Stimulated activated CD8-positive, alpha-beta memory T cell treated with anti-CD3 and anti-CD28 coated beads, Interleukin-15, amount 100 ng/mL, for 4 hours (primary cell): ENCODE measurements at regions not wholly inside any gene's neighbourhood (a gene's known extent, or its start where the extent isn't known, plus 50 kb on each side); places are given as distances from the start of the nearest gene placed in this dataset.

Experiments used
- DNase-seq, 2 donors: peaks; one replicate each; pipeline ENCODE4 v3.0.0-alpha.2; 2020; ENCODE audit warnings: low read depth in 2 of 2

- DNase-seq: no peak
Observed at GRCh38 chr6:105767541-105767940, 318.6 kb upstream of the PRDM1 start.

DNA sequence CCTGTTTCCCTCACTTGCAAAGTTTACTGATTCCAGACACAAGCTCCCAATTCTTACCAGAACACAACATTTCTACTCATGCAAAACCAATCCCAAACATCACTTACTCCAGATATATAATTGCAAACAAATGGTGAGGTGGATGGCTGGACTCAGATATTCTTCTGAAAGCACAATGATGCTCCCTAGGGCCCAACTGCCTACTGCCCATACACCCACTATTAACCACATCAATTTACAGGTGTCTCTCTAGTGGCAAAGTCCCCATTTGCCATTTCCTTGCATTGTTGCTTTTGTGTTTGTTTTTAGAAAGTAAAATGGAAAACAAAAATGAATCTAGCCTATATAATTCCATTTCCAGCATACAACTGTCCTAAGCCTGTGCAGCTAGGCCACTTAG, 320.9 kb upstream of the PRDM1 start:
- no peak for DNase-seq

GRCh38 chr6:105764315-105764714, 321.8 kb upstream of the PRDM1 start:
- no peak for DNase-seq

DNA sequence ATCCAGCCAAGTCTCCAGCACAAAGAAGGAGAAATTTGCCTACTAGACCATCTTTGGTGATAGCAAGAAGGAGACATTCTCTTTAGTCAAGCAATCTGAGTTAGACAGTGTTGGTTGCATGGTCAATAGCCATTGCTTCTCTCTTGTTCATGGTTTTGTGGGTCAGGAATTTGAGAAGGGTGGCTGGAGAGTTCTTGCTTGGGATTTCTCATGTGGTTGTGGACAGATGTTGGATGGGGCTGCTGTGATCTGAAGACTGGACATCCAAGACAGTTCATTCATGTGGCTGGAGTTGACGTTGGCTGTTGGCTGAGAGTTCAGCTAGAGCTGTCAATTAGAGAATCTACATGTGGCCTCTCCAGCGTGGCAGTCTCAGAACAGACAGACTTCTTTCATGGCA, 322.3 kb upstream of the PRDM1 start:
- no peak for DNase-seq

DNA sequence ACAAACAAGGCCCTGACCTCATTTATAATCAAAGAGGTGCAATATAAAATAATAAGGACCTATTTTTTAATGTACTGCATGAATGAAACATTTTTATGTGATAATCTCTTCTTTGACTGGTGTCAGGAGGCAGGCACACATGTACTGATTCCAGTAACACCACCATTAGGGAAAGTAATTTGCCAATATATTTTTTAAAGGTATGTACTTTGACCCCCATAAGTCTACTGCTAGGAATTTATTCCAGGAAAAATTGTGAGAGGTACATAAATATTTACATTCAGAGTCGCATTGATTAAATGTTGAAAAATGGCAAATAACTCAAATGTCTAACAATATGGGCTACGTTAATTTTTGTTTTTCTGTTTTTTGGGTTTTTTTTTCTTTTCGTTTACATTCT, 325.4 kb upstream of the PRDM1 start:
- no peak for DNase-seq

- no peak for DNase-seq
Observed at GRCh38 chr6:105759946-105760345, 326.2 kb upstream of the PRDM1 start.

- DNase-seq: no peak
Observed at GRCh38 chr6:105759015-105759414, 327.1 kb upstream of the PRDM1 start.

DNA sequence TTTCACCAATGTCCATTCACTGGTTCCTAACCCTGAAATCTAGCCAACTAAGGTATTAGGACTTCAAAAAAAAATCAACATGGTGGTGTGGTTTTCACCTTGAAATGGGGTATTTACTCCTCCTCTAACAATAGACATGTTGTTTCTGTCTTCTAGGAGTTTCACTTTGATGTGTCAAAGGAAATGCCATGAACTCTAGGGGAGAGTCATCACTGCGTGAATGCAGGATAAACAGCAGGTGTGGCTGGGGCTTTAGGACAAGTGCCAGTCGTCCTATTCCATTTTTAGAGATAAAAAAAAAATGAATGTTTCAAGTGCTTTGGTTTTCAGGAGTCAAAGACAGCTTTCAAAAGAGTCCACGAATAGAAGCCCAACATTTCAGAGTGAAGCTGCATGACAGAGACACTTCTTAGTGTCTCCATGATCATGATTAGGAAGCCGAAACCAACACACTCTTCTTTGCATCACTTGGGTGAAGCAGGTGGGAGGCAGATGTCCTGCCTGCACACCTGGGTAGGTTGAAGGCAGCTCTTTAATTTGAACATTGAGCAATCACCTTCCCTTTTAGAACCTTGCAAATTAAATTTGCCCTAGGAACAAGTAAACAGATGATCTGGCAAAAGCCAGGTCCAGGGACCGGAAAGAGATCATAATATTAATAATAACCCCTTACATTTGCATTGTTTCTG, 328.5 kb upstream of the PRDM1 start:
- no peak for DNase-seq

GRCh38 chr6:105755885-105756284, 330.3 kb upstream of the PRDM1 start:
- DNase-seq: no peak

DNA sequence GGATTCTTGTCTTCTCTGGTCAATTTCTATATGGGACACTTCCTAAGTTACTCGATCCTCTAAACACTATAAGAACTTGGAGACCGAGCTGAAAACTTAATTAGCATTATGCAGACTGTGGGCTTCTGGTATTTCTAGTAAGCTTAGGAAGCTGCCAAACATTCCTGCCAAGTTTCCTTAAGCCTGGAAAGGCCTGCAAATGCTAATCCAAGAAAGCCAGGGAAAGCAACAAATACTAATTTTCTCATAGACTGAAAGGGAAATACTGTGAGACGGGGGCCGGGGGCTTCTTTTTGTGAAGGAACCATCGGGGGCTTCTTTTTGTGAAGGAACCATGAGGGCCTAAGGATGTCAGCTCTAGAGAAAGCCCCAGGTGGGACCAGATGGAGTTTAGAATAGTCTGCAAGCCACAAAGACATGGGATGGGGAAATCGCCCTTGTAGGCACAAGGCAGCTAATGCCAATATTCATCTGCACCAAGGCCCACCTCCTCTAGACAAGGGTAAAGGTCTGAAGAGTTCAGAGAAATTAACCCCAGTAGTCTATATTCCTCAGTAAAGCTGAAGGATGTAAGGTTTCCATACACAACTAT, 332.4 kb upstream of the PRDM1 start:
- no peak for DNase-seq

GRCh38 chr6:105753207-105753606, 332.9 kb upstream of the PRDM1 start:
- DNase-seq: no peak

DNA sequence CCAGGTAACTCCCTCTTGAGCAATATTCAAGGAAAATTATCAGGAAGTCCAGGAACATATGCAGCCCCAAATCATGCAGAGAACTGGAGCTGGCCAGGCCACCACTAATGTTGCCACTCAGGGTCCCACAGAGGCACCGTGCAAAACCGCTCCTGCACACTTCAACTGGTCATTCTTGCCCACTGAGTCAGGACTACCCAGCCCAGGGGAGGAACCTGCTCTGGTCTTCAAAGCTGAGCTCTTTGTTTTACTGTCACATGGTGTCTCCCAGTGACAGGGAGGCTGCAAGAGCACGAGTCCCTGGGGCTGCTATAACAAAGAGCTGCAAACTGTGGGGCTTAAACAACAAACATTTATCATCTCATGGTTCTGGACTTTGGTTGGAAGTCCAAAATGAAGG, 336.0 kb upstream of the PRDM1 start:
- DNase-seq: no peak

GRCh38 chr6:105748737-105749161, 337.4 kb upstream of the PRDM1 start:
- no peak for DNase-seq

DNA sequence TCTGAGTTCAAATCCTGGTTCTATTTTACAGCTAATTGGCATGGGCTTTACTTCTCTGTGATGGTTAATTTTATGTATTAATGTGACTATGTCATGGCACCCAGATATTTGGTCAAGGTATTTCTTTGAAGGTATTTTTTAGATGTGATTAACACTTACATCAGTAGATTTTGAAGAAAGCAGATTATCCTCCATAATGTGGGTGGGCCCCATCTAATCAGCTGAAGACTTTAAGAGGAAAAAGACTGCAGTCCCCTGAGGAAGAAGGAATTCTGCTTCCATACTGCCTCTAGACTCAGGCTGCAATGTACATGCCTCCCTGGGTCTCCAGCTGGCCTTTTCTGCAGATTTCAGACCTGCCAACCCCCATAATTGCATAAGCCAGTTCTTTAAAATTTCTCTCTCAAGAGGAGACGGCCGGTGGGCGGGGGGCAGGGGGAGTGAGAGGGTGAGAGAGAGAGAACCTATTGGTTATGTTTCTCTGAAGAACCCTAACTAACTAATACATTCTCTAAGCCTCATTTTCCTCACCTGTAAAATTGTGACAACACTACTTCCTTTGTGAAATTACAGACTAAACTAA, 338.2 kb upstream of the PRDM1 start:
- DNase-seq: no peak

DNA sequence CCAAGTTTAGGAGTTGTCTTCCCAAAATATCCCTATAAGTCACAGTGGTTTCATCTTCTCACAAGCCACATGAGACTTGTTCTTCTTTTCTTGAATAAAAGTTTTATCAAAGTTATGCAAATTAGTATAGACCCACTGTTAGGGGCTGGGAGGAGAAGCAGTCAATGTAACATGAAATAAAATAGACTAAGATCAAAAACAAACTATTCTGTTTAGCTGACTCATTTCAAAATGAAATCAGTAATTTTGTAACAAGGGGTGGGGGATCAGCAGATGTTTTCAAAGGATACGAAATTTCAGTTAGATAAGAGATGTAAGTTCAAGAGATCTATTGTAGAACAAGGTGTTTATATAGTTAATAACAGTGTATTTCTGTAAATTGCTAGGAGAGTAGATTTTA, 339.6 kb upstream of the PRDM1 start:
- no peak for DNase-seq

GRCh38 chr6:105746130-105746505, 340.0 kb upstream of the PRDM1 start:
- DNase-seq: no peak

GRCh38 chr6:105745464-105746129, 340.5 kb upstream of the PRDM1 start:
- no peak for DNase-seq

DNA sequence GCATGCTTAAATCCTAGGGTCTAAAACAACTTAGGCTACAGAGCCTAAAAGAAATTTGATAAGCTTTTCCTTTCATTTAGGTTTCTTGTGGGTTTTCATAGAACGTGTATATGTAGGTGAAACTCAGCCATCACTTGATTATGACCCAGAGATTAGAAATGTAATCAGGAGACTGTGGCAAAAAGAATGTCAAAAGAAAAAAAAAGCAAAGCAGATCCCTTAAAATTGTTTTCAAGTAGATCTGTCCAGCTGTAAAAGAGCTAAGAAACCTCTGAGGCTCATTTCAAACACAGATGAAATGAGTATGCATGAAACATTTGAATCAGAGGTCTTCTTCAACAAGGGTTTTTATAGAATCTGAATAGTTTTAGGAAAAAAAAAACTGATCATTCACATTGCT, 341.3 kb upstream of the PRDM1 start:
- DNase-seq: no peak

DNA sequence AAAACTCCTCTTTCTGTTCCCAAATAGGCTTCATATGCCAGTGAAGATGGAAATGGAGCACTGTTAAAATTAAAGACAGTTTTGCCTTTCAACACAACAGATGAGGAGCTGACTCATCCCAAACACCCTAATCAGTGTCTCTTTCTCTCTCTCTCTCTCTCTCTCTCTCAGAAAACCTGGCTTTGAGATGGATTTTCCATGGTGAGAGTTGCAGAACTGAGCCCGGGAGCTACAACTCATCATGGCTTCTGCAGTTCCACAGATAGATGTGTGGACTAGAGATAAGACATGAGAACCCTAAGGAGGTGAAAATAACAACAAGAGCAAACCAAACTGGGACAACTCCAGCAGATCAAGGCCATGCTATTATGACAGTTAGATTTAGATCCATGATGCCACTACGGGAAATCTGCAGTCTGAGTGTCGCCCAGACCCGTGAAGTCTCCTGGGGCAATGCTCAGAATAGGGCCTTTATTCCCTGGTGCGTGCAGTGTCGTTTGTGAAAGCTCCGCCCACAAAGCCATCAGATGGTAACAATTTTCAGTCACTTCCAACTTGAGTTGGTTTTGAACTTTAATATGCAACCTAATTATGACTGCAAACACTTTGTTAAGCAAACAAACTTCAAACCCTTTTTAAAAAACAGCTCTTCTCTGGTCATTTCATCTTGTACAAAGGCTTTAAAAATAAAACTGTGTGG, 338.2 kb upstream of the PREP start:
- DNase-seq: no peak

- DNase-seq: no peak
Observed at GRCh38 chr6:105739764-105740163, 336.9 kb upstream of the PREP start.

- no peak for DNase-seq
Observed at GRCh38 chr6:105733556-105734162, 330.8 kb upstream of the PREP start.

DNA sequence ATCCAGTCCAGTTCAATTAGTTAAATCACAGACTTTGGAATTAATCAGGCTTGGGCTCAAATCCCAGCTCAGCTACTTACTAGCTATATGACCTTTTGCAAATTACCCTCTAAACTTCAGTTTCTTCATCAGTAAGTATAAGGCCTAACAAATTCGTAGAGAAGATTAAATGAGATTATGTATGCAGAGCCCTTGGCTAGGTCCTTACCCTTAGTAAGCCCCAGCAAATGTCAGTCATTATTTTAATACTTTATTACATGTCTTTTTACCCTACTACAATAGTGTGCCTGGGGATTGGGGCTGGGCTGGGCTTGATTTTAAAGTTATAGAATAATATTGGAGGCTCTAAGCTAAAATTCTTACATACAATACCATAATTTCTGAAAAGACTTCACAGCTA, 326.1 kb upstream of the PREP start:
- DNase-seq: no peak
